ENCODE measurements at regions not wholly inside any gene's neighbourhood (a gene's known extent, or its start where the extent isn't known, plus 50 kb on each side); places are given as distances from the start of the nearest gene placed in this dataset.
"Not testable (repeated sequence)": the region's sequence is repeated elsewhere in the genome, so short reads cannot be mapped to it uniquely, and the experiment has no call there.

DNA sequence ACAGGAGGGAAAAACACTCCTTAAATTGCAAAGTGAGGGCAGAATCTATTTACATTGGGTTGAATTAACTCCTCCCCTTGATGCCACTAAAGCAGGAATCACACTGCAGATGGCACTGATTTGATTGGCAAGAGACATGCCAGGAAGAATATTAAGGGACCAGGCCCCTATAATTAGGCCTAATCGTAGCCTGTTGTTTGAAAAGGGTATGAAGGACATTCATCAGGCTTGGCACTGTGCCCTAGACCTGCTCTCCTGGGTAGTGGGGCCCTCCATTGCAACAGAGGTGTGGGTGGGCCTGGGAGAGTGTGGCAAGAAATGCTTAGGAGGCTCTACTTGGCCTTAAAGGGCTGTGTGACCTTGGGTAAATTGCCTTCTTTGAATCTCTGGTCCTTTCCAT is 102.3 kb downstream of the SINHCAF start:
- not testable (repeated sequence) for H3K27ac Mint-ChIP-seq, H3K36me3 Mint-ChIP-seq, H3K27me3 Mint-ChIP-seq, H3K4me3 Mint-ChIP-seq, H3K9me3 Mint-ChIP-seq, H3K4me1 Mint-ChIP-seq

DNA sequence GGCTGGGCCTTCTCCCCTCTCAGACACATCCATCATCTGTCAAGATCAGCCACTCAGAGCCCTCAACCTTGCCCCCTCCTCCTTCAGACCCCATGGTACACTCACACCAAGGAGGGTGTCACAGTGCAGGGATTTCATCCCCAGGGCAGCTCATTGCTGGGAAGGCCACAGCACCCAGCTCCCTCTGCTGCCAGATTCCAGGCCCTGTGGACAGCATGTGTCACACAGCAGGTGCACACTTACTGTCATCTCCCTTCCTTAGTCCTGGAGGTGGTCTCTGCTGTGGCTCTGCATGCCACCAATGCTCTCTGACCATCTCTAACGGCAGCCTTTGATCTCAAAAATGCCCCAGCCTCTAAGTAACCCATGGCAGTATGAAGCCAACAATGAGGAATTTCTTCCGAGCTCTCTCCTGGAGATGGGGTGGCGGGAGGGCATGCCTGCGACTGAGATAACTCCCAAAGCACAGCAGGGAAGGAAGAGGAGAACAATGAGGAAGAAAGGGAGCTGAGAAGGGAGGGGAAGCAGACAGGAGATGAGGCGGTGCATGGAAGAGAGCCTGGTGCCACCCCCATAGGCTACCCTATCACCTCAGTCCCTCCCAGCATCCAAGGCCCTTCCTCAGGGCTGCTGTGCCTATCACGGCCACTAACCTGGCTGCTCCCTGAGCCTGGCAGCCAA is 101.0 kb downstream of the SINHCAF start:
- no peaks in the 10 kb centered on the region for H3K4me1 Mint-ChIP-seq
- H3K9me3 Mint-ChIP-seq = no peaks in the 10 kb centered on the region
- no peak overlapping the region for H3K27ac Mint-ChIP-seq
- H3K36me3 Mint-ChIP-seq = no peaks in the 10 kb centered on the region
- H3K27me3 Mint-ChIP-seq = no peaks in the 10 kb centered on the region
- no peak overlapping the region for H3K4me3 Mint-ChIP-seq

DNA sequence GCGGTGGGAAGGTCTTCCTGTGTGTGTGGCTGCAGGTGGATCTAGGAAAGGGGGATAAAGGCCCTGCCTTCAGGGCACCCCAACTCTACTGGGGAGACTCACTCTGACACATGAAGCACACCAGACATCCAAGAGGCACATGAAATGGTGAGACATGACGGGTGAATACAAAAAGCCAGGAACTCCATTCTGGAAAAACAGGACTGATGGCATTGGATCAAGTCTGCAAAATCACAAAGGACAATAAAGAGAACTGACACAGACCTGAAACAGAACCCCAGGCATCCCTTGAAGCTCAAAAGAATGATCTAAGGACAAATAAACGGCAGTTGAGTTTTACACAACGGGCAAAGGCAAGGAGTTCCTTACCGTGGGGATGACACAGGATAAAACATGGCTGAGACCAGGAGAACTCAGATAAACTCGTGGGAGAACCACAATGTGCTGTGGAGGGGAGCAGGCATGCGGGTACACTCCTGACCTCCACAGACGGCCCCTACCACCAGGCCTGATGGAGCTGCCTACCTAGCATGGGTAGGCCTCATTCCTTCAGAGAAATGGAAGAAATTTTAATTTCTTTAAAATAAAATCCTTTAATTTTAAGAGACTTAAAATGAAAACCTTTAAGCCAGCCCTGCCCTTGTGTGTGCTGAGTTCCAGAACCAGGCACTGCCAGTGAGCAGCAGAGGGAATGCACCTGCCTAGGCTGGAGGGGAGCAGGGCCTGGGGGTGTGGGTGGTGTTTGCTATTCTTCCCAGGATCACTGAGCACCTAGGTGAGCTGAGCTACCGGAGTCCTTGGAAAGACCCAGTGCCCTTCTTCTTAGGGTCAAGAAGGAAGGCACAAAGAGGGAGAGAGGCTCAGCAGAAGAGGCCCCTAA is 100.1 kb downstream of the SINHCAF start:
- no peaks in the 10 kb centered on the region for H3K4me1 Mint-ChIP-seq
- H3K9me3 Mint-ChIP-seq = no peaks in the 10 kb centered on the region
- no peak overlapping the region for H3K4me3 Mint-ChIP-seq
- peak overlapping the region; percentile 11 for H3K27ac Mint-ChIP-seq
- H3K36me3 Mint-ChIP-seq = no peaks in the 10 kb centered on the region
- no peaks in the 10 kb centered on the region for H3K27me3 Mint-ChIP-seq

DNA sequence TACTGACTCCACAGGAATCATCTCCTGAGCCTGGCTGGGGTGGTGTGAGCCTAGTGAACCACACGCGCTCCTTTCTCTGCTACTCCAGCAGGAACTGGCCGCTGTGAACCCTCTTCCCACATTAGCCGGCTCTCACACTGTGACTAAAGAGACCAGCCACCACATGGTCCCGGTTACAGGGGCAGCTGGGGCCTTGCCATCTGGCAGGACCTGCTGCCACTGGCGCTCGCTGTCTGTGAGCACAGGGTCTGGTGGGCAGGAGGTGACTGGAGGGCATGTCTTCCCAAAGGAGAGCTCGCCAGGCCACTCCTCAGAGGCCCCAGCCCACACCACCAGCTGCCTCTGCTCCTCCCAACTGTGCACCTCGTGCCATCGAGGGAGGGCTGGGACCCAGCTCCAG is 99.3 kb downstream of the SINHCAF start:
- no peaks in the 10 kb centered on the region for H3K27me3 Mint-ChIP-seq

DNA sequence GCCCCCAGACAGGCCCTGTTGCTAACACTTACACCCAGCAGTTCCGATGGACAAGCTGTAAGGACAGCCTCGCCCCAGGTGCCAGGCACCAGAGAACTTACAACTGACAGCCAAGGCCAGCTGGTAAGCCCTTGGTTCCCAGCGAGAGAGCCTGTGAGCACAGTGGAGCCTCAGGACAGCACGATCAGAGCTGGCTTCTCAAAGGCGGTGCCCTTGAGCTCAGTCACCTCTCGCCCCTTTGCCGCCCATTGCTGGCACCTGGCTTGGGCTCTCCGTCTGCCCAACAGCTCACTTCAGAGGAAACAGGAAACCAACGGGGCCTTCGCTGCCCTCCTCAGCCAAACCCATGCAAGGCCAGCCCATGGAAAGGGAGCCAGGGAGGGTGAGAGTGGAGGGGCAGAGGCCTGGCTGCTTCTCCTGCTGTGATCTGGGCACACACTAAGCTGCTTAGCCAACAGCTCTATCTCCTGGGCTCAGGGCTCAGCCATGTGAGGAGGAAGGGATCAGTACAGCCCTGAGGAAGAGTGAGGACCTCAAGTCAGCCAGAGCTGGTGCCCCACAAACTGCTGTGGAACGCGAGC is 98.5 kb downstream of the SINHCAF start:
- H3K9me3 Mint-ChIP-seq = no peaks in the 10 kb centered on the region
- H3K27ac Mint-ChIP-seq = no peak overlapping the region
- H3K4me3 Mint-ChIP-seq = no peak overlapping the region
- no peaks in the 10 kb centered on the region for H3K36me3 Mint-ChIP-seq
- peaks cover 3% of the 10 kb centered on the region for H3K27me3 Mint-ChIP-seq
- no peaks in the 10 kb centered on the region for H3K4me1 Mint-ChIP-seq

More for the DNA sequence above, 99.3 kb downstream of the SINHCAF start:
- Mint-ChIP-seq H3K4me3 (no peak overlapping the region), H3K27ac (no peak overlapping the region), H3K36me3 (no peaks in the 10 kb centered on the region), H3K4me1 (no peaks in the 10 kb centered on the region), H3K9me3 (no peaks in the 10 kb centered on the region)

DNA sequence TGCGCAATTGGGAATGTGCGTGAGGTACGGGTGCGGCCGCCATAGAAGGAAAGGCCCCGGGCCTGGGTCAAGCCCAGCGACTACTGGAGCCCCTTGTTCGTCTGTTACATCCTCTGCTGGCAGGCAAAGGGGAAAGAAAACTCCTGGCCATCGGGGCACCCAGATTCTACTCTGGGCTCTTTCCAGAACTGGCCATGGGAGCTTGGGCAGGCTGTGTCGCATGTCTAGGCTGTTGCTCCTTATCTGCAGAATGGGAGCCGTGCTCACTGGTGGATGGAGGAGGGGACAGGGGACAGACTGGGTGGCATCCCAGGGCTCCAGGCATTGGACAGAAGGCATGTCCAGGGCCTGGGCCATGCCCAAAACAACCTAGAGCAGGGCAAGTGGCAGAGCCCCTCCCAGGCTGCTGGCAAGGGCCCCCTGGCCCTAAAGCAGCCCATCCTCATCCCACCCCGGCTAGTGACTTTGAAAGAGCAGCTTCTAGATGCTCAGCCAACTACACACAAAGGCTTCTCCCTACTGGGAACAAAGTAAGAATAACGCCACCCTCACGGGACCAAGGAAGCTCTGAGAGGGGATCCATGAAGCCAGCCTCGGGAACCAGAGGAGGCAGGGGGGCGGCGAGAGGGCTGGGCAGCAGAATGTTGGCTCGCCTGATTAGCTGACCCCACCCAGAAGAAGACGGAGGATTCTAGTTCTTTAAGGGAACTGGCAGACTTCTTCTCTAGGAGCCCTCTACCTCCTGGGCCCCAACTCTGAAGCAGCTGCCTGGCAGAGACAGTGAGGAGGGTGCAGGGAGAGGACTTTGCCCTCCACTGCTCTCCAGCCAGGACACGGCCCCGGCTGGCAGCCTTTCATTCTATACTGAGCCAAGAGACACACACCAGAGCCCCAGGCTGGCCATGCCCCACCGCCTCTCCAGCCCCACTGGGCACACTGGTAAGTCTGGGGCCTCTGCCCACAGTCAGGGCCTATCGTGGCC is 96.8 kb downstream of the SINHCAF start:
- Mint-ChIP-seq H3K4me1 (no peaks in the 10 kb centered on the region), H3K27me3 (peaks cover 3% of the 10 kb centered on the region), H3K36me3 (no peaks in the 10 kb centered on the region), H3K9me3 (no peaks in the 10 kb centered on the region), H3K4me3 (no peak overlapping the region), H3K27ac (no peak overlapping the region)

DNA sequence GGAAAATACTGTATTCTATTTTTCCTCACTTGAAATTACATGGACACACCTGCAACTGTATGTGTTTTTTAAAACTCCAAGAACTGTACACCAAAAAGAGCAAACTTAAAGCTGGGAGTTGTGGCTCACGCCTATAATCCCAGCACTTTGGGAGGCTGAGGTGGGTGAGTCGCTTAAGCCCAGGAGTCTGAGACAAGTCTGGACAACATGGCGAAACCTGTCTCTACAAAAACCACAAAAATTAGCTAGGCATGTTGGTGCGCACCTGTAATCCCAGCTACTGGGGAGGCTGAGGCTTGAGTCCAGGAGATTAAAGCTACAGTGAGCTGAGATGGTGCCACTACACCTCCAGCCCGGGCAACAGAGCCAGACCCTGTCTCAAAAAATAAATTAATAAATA is 95.9 kb downstream of the SINHCAF start:
- Mint-ChIP-seq H3K27me3 (peaks cover 3% of the 10 kb centered on the region), H3K4me3 (no peak overlapping the region), H3K4me1 (no peaks in the 10 kb centered on the region), H3K36me3 (no peaks in the 10 kb centered on the region), H3K27ac (no peak overlapping the region), H3K9me3 (no peaks in the 10 kb centered on the region)

Measured in activated naive CD4-positive, alpha-beta T cell treated with anti-CD3 and anti-CD28 coated beads, Interleukin-2, amount 50 U/mL, for 24 hours (primary cell).